HT1080 (cell line): ENCODE measurements at regions not wholly inside any gene's neighbourhood (a gene's known extent, or its start where the extent isn't known, plus 50 kb on each side); places are given as distances from the start of the nearest gene placed in this dataset. TPM values are rescaled to one million over a fixed set of nuclear protein-coding genes. Genes with fewer than 3 reads are reported as not detected.

Source experiments
- DNase-seq: peaks from one replicate; pipeline ENCODE4 v3.0.0-alpha.2; 2015; ENCODE audit warnings: low read depth
- small RNA-seq: library from RNA; depleted of rRNA; stranded (forward); fragments of <200 nt; gene quantifications from one replicate; pipeline ENCODE3, GENCODE V24; 2014

DNA sequence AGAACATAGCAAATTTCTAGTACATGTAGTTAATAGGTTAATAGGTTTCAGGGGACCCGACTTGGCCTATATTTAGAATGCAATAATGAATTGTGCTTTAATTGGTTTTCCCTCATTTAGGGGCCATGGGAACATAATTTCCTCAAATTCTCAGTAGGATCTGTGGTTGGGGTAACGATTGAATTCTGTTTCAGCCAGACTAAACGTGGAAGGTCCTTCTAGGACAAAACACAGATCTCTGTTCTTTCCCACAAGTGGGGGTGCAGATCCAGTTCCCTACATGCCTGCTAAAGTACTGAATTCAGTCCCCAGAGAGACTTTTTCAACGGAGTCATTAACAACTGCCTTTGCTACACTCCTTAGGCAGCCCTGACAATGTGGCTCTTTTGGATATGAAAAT, 50.7 kb upstream of the AGBL1 start:
- no peak for DNase-seq

Small RNAs in the stretch of these regions (small RNA-seq; reads per million reads assigned to genes)
- not detected for gene AC104229.1
